ENCODE measurements at regions not wholly inside any gene's neighbourhood (a gene's known extent, or its start where the extent isn't known, plus 50 kb on each side); places are given as distances from the start of the nearest gene placed in this dataset.

- TF ChIP-seq, protein P1, sequence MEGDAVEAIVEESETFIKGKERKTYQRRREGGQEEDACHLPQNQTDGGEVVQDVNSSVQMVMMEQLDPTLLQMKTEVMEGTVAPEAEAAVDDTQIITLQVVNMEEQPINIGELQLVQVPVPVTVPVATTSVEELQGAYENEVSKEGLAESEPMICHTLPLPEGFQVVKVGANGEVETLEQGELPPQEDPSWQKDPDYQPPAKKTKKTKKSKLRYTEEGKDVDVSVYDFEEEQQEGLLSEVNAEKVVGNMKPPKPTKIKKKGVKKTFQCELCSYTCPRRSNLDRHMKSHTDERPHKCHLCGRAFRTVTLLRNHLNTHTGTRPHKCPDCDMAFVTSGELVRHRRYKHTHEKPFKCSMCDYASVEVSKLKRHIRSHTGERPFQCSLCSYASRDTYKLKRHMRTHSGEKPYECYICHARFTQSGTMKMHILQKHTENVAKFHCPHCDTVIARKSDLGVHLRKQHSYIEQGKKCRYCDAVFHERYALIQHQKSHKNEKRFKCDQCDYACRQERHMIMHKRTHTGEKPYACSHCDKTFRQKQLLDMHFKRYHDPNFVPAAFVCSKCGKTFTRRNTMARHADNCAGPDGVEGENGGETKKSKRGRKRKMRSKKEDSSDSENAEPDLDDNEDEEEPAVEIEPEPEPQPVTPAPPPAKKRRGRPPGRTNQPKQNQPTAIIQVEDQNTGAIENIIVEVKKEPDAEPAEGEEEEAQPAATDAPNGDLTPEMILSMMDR (conservative IDR thresholded peaks at IDR 0.05 in 1 of 2, IDR thresholded peaks at IDR 0.05 in 1 of 2; ENCODE audit: extremely low read depth in 1 of 2, insufficient read depth in 1 of 2, low read depth in 1 of 2, low read length in 2 of 2): no peak
- no peak for TF ChIP-seq EZH2 (IDR thresholded peaks at IDR 0.05; ENCODE audit: borderline replicate concordance, low read length)
These were observed 51.1 kb upstream of the ADRB1 start for GRCh38 chr10:113992471-113993011.

Data from mammary epithelial cell (primary cell).